BJ (cell line): ENCODE measurements at regions not wholly inside any gene's neighbourhood (a gene's known extent, or its start where the extent isn't known, plus 50 kb on each side); places are given as distances from the start of the nearest gene placed in this dataset.

ENCODE experiments used
- CTCF ChIA-PET: fragments of 350-600 bp; formaldehyde crosslinking; extraction: SDS; loops from one replicate; lab custom pipeline; 2021; ENCODE audit warnings: antibody characterized with exemption, inconsistent platforms; lab: Yijun Ruan, JAX
- POLR2A ChIA-PET: fragments of 300-600 bp; sonication (Branson Sonifier 250); formaldehyde crosslinking; extraction: SDS; loops from one replicate; lab custom pipeline; 2021; ENCODE audit warnings: antibody characterized with exemption; lab: Charles Lee
- DNase-seq: peaks from one replicate; pipeline ENCODE4 v3.0.0-alpha.2; 2011; ENCODE audit warnings: low read depth
- H3K27me3 ChIP-seq: 2 replicates; pipeline ENCODE4 v1.6.0; 2011; ENCODE audit warnings: low read length; ENCODE audit not compliant: control insufficient read depth, insufficient read depth
- H3K36me3 ChIP-seq: 2 replicates; pipeline ENCODE4 v1.5.1; 2011; ENCODE audit warnings: low read length; ENCODE audit not compliant: control insufficient read depth, insufficient read depth
- H3K4me3 ChIP-seq: 2 replicates; pipeline ENCODE4 v1.5.1; 2011; ENCODE audit warnings: low read depth, mild to moderate bottlenecking, control low read depth, low read length
- TF ChIP-seq, protein P1 (sequence below): IDR thresholded peaks from 2 replicates; pipeline ENCODE4 v1.5.1; 2011; ENCODE audit warnings: low read depth, mild to moderate bottlenecking, control low read depth, inconsistent platforms, low read length, moderate library complexity; ENCODE audit not compliant: insufficient read depth

DNA sequence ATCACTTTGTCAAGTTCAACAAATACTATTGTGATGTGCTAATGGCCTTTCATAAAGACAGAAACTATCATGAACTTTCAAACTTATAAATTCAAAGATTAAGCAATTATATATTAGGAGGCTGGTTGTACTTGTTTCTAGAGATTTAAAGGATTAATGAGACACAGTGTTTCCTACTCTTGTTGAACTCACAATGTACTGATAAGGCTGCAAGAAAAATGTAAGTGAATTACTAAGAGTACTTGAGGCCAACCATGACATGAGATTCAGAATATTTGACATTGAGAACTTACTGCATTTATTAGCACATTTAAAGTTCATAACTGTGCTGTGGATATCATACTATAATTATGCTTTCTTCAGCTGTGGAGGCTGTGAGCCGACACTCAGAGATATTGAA lies 1210.5 kb upstream of the SORCS1 start:
- CTCF ChIA-PET = no interaction called here
- POLR2A ChIA-PET = no interaction called here
- DNase-seq = no peak
- Histone ChIP-seq H3K36me3 (no peaks in the 10 kb centered on the region), H3K4me3 (no peak overlapping the region), H3K27me3 (no peaks in the 10 kb centered on the region)
- TF ChIP-seq, protein P1, sequence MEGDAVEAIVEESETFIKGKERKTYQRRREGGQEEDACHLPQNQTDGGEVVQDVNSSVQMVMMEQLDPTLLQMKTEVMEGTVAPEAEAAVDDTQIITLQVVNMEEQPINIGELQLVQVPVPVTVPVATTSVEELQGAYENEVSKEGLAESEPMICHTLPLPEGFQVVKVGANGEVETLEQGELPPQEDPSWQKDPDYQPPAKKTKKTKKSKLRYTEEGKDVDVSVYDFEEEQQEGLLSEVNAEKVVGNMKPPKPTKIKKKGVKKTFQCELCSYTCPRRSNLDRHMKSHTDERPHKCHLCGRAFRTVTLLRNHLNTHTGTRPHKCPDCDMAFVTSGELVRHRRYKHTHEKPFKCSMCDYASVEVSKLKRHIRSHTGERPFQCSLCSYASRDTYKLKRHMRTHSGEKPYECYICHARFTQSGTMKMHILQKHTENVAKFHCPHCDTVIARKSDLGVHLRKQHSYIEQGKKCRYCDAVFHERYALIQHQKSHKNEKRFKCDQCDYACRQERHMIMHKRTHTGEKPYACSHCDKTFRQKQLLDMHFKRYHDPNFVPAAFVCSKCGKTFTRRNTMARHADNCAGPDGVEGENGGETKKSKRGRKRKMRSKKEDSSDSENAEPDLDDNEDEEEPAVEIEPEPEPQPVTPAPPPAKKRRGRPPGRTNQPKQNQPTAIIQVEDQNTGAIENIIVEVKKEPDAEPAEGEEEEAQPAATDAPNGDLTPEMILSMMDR = no peak

DNA sequence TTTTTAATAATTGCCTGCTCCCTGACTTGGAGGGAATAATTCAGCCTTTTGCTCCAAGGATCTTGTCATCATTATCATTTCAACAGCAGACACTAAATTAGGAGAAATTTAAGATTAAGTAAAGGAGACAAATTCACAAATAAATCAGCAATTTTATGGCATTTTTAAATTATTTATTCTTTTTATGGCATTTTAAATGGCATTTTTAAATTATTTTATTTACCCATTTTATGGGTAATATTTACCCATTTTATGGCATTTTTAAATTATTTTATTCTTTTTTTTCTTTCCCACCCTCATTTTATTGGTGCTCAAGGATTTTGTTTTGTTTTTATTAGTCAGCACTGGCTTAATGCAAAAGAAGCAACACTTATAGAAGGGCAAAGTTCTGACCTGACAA lies 1201.0 kb upstream of the SORCS1 start:
- TF ChIP-seq, protein P1 = no peak
- DNase-seq = no peak
- Histone ChIP-seq H3K27me3 (no peaks in the 10 kb centered on the region), H3K36me3 (no peaks in the 10 kb centered on the region), H3K4me3 (no peak overlapping the region)
- ChIA-PET POLR2A (no interaction called here), CTCF (no interaction called here)

DNA sequence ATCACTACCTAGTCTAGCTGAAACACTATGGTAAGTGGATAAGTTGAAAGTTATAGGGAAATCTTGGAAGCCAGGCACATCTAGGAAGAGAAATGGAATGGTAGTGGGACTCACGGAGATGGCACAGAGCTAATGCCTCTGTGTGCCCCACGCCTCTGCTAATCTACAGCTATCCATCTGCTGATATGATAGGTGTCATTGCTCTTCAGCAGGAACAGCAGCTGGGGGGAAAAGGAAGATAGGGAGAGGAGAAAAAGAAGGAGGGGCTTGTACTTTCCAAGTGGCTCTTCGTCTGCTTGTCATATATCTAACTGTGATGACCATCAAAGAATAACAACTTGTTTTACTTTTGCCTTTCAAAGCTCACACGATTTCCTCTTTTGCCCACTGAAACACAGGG lies 1199.1 kb upstream of the SORCS1 start:
- Histone ChIP-seq H3K36me3 (no peaks in the 10 kb centered on the region), H3K27me3 (no peaks in the 10 kb centered on the region), H3K4me3 (no peak overlapping the region)
- POLR2A ChIA-PET = no interaction called here
- no peak for DNase-seq
- TF ChIP-seq, protein P1 = no peak
- CTCF ChIA-PET = no interaction called here

DNA sequence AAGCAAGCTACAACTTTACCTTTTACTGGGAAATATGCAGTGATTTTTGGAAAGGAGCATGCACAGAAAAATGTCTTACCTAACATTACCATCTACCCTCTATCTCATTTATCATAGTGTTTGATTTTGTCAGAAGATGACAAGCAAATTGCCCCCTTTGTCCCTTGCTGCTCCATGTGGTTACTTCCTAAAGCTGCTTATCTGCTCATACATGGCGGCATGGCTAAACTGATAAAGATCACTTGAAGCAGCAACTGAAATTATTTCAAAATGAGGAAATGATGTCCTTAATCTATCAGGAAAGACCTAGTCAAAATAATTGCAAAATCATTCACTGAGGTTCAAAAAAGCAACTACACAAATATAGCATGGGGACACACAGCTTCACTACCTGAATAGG lies 1198.5 kb upstream of the SORCS1 start:
- POLR2A ChIA-PET = no interaction called here
- no peak overlapping the region for H3K4me3 ChIP-seq
- CTCF ChIA-PET = no interaction called here

DNA sequence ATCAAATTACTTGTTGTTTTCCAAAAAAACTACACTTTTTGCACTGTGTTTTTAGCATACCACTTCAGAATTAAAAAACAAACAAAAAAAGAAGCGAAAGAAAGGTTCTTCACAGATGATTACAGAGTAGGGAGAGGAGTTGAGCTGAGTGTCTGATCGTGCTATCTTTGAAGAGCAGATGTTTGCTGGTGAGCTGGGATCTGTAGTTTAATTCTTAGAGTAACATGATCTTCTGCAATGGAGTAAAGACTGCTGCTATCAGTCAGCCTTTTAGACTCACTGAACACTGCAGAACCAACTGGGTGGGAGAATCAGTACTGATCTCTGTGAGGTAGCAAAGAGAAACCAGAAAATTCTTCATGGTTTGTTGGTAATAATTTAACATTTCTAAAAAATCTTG lies 1197.8 kb upstream of the SORCS1 start:
- POLR2A ChIA-PET = no interaction called here
- Histone ChIP-seq H3K36me3 (no peaks in the 10 kb centered on the region), H3K27me3 (no peaks in the 10 kb centered on the region), H3K4me3 (no peak overlapping the region)
- TF ChIP-seq, protein P1 = no peak
- DNase-seq = no peak
- CTCF ChIA-PET = no interaction called here

More for the DNA sequence above, 1198.5 kb upstream of the SORCS1 start:
- no peaks in the 10 kb centered on the region for H3K36me3 ChIP-seq
- no peak for DNase-seq
- TF ChIP-seq, protein P1 = no peak
- no peaks in the 10 kb centered on the region for H3K27me3 ChIP-seq
